ENCODE measurements at regions not wholly inside any gene's neighbourhood (a gene's known extent, or its start where the extent isn't known, plus 50 kb on each side); places are given as distances from the start of the nearest gene placed in this dataset.

DNA sequence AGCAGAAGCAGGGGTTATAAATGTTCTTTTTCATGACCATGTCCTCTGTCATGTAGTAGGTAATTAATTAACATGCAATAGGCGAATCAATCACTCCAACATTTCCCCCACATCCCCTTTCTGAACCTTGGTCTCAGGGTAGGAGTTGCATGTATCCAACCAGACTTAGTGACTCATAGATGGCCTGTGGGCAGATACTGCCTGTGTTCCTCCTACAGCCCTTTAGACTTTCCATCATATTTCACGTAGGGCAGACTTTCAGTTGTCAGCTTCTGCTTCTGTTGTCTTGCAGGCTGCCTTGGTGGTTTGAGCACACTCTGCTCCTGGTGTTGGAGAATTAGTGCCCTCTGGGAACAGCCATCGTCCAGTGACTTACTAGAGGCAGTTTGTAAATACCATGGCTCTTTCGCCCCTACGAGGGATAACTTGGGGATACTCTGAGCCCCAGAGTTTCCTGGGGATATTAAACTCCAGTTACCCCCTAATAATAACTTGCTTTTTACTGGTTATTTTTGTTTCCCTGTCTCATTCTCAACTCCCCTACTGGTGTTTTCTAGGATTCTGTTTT is 244.4 kb downstream of the EDEM1 start:
- ChIA-PET CTCF (no interaction called here), POLR2A (no interaction called here)
- TF ChIP-seq CTCF (IDR thresholded peaks at IDR 0.05; ENCODE audit: control extremely low read depth, extremely low read depth, low read depth, missing control alignments), result no peak
- DNase-seq (ENCODE audit: extremely low spot score), result no peak

- POLR2A ChIA-PET, result no interaction called here
- TF ChIP-seq CTCF (IDR thresholded peaks at IDR 0.05; ENCODE audit: control extremely low read depth, extremely low read depth, low read depth, missing control alignments), result no peak
- CTCF ChIA-PET, result interaction anchor here (1.7 to 2.4 kb wide), 2 partner anchors 10 to 12 kb away, joined by 6 read pairs; no protein-coding TSS in a partner anchor
- DNase-seq (ENCODE audit: extremely low spot score), result no peak
These were observed 249.8 kb downstream of the EDEM1 start for GRCh38 chr3:5437296-5437782.

GRCh38 chr3:5437783-5438323 is 250.3 kb downstream of the EDEM1 start:
- POLR2A ChIA-PET, result interaction anchor here (0.5 kb wide), 1 partner anchor 1429 kb away, joined by 3 read pairs; no protein-coding TSS in a partner anchor
- DNase-seq (ENCODE audit: extremely low spot score), result no peak
- no peak for TF ChIP-seq CTCF (IDR thresholded peaks at IDR 0.05; ENCODE audit: control extremely low read depth, extremely low read depth, low read depth, missing control alignments)
- CTCF ChIA-PET, result interaction anchor here (2.4 kb wide), 1 partner anchor 11 kb away, joined by 6 read pairs; no protein-coding TSS in a partner anchor

DNA sequence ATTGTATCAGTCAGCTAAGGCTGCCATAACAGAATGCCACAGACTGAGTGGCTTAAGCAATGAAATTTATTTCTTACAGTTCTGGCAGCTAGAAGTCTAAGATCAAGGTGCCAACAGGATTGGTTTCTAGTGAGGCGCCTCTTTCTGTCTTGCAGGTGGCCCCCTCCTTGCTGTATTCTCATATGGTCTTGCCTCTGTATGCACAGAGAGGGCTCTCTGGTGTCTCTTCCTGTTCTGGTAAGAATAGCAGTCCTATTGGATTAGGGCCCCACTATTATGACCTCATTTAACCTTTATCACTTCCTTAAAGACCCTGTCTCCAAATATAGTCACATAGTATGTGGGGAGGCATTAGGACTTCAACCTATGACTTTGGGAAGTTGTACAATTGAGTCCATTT is 253.9 kb downstream of the EDEM1 start:
- CTCF ChIA-PET, result no interaction called here
- no peak for TF ChIP-seq CTCF (IDR thresholded peaks at IDR 0.05; ENCODE audit: control extremely low read depth, extremely low read depth, low read depth, missing control alignments)
- DNase-seq (ENCODE audit: extremely low spot score), result no peak
- POLR2A ChIA-PET, result no interaction called here

GRCh38 chr3:5442106-5442785 is 254.7 kb downstream of the EDEM1 start:
- CTCF ChIA-PET, result no interaction called here
- no peak for TF ChIP-seq CTCF (IDR thresholded peaks at IDR 0.05; ENCODE audit: control extremely low read depth, extremely low read depth, low read depth, missing control alignments)
- POLR2A ChIA-PET, result no interaction called here
- no peak for DNase-seq (ENCODE audit: extremely low spot score)

GRCh38 chr3:5442786-5443138 is 255.3 kb downstream of the EDEM1 start:
- POLR2A ChIA-PET, result no interaction called here
- DNase-seq (ENCODE audit: extremely low spot score), result no peak
- CTCF ChIA-PET, result no interaction called here
- no peak for TF ChIP-seq CTCF (IDR thresholded peaks at IDR 0.05; ENCODE audit: control extremely low read depth, extremely low read depth, low read depth, missing control alignments)
